NB4 (cell line): ENCODE measurements at regions not wholly inside any gene's neighbourhood (a gene's known extent, or its start where the extent isn't known, plus 50 kb on each side); places are given as distances from the start of the nearest gene placed in this dataset.

Experiments used
- DNase-seq: peaks from one replicate; pipeline ENCODE4 v3.0.0; 2010; ENCODE audit warnings: low read depth
- H3K4me3 ChIP-seq: one replicate; pipeline ENCODE4 v1.5.1; 2011; ENCODE audit warnings: mild to moderate bottlenecking, low read depth, low read length, moderate library complexity
- MAX ChIP-seq: IDR thresholded peaks from 2 replicates; pipeline ENCODE4 v1.6.1; 2011; ENCODE audit warnings: low read depth, low read length
- MYC ChIP-seq: IDR thresholded peaks from 2 replicates; pipeline ENCODE4 v1.6.1; 2011; ENCODE audit warnings: low read depth, low read length
- POLR2A ChIP-seq: IDR thresholded peaks from 2 replicates; pipeline ENCODE4 v1.6.1; 2011; ENCODE audit warnings: mild to moderate bottlenecking; ENCODE audit not compliant: insufficient read length; ENCODE audit errors: extremely low read depth
- TF ChIP-seq, protein P1 (sequence below): IDR thresholded peaks from one replicate; pipeline ENCODE4 v1.5.1; 2012; ENCODE audit warnings: low read depth, low read length

DNA sequence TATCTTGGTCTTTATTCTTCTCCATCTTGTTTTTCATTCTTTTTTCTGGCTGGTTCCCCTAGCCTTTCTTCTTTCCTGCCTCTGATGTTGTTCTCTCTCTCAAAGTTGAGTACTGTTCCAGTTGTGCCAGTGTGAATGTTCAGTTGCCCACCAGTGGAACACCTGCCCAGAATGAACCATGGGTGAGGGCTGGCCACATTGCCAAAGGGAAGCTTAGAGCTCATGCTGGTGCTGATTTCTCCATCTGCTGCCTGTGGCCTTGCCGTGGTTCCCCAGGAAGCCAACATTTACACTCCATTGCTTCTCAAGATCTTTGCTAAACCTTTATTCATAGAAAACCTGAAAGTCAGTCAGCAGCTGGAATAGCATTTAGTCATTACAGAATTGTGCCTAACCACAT is 99.1 kb upstream of the MC2R start:
- no peak for DNase-seq
- no peak overlapping the region for H3K4me3 ChIP-seq
- TF ChIP-seq POLR2A (no peak), MAX (no peak), MYC (no peak)
- TF ChIP-seq, protein P1, sequence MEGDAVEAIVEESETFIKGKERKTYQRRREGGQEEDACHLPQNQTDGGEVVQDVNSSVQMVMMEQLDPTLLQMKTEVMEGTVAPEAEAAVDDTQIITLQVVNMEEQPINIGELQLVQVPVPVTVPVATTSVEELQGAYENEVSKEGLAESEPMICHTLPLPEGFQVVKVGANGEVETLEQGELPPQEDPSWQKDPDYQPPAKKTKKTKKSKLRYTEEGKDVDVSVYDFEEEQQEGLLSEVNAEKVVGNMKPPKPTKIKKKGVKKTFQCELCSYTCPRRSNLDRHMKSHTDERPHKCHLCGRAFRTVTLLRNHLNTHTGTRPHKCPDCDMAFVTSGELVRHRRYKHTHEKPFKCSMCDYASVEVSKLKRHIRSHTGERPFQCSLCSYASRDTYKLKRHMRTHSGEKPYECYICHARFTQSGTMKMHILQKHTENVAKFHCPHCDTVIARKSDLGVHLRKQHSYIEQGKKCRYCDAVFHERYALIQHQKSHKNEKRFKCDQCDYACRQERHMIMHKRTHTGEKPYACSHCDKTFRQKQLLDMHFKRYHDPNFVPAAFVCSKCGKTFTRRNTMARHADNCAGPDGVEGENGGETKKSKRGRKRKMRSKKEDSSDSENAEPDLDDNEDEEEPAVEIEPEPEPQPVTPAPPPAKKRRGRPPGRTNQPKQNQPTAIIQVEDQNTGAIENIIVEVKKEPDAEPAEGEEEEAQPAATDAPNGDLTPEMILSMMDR = no peak

DNA sequence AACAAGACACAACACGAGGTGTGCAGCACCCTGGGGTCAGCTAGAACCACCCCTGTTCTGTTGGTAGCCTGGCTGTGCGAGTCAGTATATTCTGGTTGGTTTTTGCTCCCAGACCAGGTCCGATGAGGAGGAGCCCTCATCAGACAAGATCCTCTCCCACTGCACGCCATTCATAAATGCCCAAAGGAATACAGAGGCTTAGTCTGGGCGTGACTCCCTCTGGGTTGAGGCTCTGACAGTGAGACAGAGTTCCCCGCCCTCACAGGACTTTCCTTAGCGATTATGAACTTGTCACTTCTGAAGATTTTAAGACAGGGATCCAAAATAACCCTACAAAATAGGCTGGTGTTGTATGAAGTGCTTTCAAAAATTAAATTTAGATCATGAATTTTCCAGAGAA is 85.5 kb upstream of the MC2R start:
- H3K4me3 ChIP-seq = no peak overlapping the region
- TF ChIP-seq, protein P1 = no peak
- TF ChIP-seq POLR2A (no peak), MAX (no peak), MYC (no peak)

GRCh38 chr18:13999231-13999630 is 83.9 kb upstream of the MC2R start:
- no peak for DNase-seq
- TF ChIP-seq, protein P1 = no peak
- TF ChIP-seq POLR2A = no peak
- TF ChIP-seq MYC = no peak
- no peak for TF ChIP-seq MAX
- no peak overlapping the region for H3K4me3 ChIP-seq

More for the DNA sequence above, 85.5 kb upstream of the MC2R start:
- no peak for DNase-seq

GRCh38 chr18:13998571-13998970 is 83.2 kb upstream of the MC2R start:
- TF ChIP-seq MYC (no peak), MAX (no peak), POLR2A (no peak)
- TF ChIP-seq, protein P1 = no peak
- no peak overlapping the region for H3K4me3 ChIP-seq
- no peak for DNase-seq

- no peak for DNase-seq
- H3K4me3 ChIP-seq = no peak overlapping the region
- TF ChIP-seq, protein P1 = no peak
- TF ChIP-seq MYC = no peak
Observed at GRCh38 chr18:13993730-13994129, 78.4 kb upstream of the MC2R start.

DNA sequence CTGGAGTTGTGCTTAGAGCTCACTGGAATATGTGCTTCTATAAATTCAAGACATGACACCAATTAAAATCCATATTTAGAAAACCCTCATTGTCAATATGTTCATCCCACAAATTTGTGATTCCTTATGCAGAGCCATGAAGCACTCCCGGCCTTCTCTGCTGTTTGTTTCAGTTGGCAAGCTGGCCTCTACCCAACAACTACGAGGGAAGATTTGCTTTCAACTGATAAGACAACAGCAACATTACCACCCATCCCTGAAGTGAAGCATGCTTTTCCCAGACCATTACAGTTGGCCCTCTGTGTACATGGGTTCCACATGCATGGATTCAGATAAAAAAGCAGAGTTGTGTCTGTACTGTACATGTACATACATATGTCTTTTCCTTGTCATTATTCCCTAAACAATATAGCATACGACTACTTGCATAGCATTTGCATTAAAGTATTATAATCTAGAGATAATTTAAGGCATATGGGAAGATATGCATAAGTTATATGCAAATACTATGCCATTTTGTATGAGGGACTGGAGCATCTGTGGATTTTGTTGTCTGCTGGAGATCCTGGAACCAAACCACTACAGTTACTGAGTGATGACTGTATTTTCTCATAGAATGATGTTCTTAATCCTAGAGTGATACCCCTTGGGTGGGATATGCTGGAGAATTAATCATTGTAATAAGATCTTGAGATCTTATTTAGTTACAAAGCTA is 77.6 kb upstream of the MC2R start:
- TF ChIP-seq MYC (no peak), POLR2A (no peak)
- TF ChIP-seq, protein P1 = no peak
- no peak for DNase-seq
- H3K4me3 ChIP-seq = no peak overlapping the region
